Liver (tissue), 8 donors: ENCODE measurements at regions not wholly inside any gene's neighbourhood (a gene's known extent, or its start where the extent isn't known, plus 50 kb on each side); places are given as distances from the start of the nearest gene placed in this dataset.

Experiments
- DNase-seq: peaks from one replicate; pipeline ENCODE4 v3.0.0-alpha.2; 2017; ENCODE audit warnings: low spot score
- H3K27ac ChIP-seq, 2 donors: one replicate each; pipeline ENCODE4 v1.7.0; 2013; ENCODE audit warnings: inconsistent platforms in 2 of 2, low read length in 2 of 2, control low read depth in 1 of 2, low read depth in 1 of 2, mild to moderate bottlenecking in 1 of 2
- H3K27me3 ChIP-seq, 4 donors: one replicate each; pipeline versions ENCODE4 v1.6.1 to v1.7.0; 2013; ENCODE audit warnings: low read length in 3 of 4, inconsistent platforms in 1 of 4, mild to moderate bottlenecking in 1 of 4, moderate library complexity in 1 of 4; ENCODE audit not compliant: control insufficient read depth in 4 of 4, insufficient read depth in 4 of 4
- H3K36me3 ChIP-seq, 4 donors: one replicate each; pipeline versions ENCODE4 v1.6.1 to v1.7.0; 2013; ENCODE audit warnings: low read length in 3 of 4, mild to moderate bottlenecking in 3 of 4, low read depth in 1 of 4, moderate library complexity in 1 of 4; ENCODE audit not compliant: control insufficient read depth in 4 of 4, insufficient read depth in 3 of 4
- H3K4me1 ChIP-seq, 4 donors: one replicate each; pipeline versions ENCODE4 v1.6.1 to v1.7.0; 2013; ENCODE audit warnings: low read length in 3 of 4, mild to moderate bottlenecking in 3 of 4, moderate library complexity in 1 of 4; ENCODE audit not compliant: control insufficient read depth in 4 of 4, insufficient read depth in 4 of 4
- H3K4me3 ChIP-seq, 3 donors: one replicate each; pipeline versions ENCODE4 v1.6.1 to v1.7.0; 2013; ENCODE audit warnings: low read length in 3 of 3, control low read depth in 1 of 3, low read depth in 1 of 3, mild to moderate bottlenecking in 1 of 3
- H3K9ac ChIP-seq, 2 donors: one replicate each; pipeline ENCODE4 v1.7.0; 2013; ENCODE audit warnings: low read length in 2 of 2, mild to moderate bottlenecking in 2 of 2, moderate library complexity in 2 of 2, control low read depth in 1 of 2, low read depth in 1 of 2
- H3K9me3 ChIP-seq, 4 donors: one replicate each; pipeline versions ENCODE4 v1.6.1 to v1.7.0; 2013; ENCODE audit warnings: low read length in 3 of 4; ENCODE audit not compliant: control insufficient read depth in 4 of 4
- EGR1 ChIP-seq, 2 donors: IDR thresholded peaks; 2 replicates each; pipeline ENCODE4 v1.6.1; 2016 to 2018; ENCODE audit warnings: antibody characterized with exemption in 2 of 2, low read depth in 2 of 2
- FOXA1 ChIP-seq: IDR thresholded peaks from 2 replicates; pipeline ENCODE4 v1.6.1; 2016; ENCODE audit warnings: antibody characterized with exemption
- FOXA2 ChIP-seq: IDR thresholded peaks from 2 replicates; pipeline ENCODE4 v1.6.1; 2016; ENCODE audit warnings: antibody characterized with exemption
- GABPA ChIP-seq, 2 donors: IDR thresholded peaks in 1 of 2; conservative IDR thresholded peaks in 1 of 2; 2 replicates each; pipeline ENCODE4 v1.6.1; 2016; ENCODE audit warnings: antibody characterized with exemption in 2 of 2, mild to moderate bottlenecking in 1 of 2, moderate library complexity in 1 of 2
- HNF4A ChIP-seq, 2 donors: conservative IDR thresholded peaks; 2 replicates each; pipeline ENCODE4 v1.6.1; 2016; ENCODE audit warnings: antibody characterized with exemption in 2 of 2, mild to moderate bottlenecking in 2 of 2
- JUND ChIP-seq, 2 donors: IDR thresholded peaks; 2 replicates each; pipeline ENCODE4 v1.6.1; 2016; ENCODE audit warnings: antibody characterized with exemption in 2 of 2
- NR2F2 ChIP-seq: IDR thresholded peaks from 2 replicates; pipeline ENCODE4 v1.6.1; 2016; ENCODE audit warnings: antibody characterized with exemption
- RAD21 ChIP-seq, 2 donors: IDR thresholded peaks; 2 replicates each; pipeline ENCODE4 v1.6.1; 2016; ENCODE audit warnings: antibody characterized with exemption in 2 of 2, mild to moderate bottlenecking in 2 of 2
- TAF1 ChIP-seq: conservative IDR thresholded peaks from 2 replicates; pipeline ENCODE4 v1.6.1; 2016; ENCODE audit warnings: antibody characterized with exemption, mild to moderate bottlenecking
- YY1 ChIP-seq: IDR thresholded peaks from 2 replicates; pipeline ENCODE4 v1.6.1; 2016; ENCODE audit warnings: antibody characterized with exemption, mild to moderate bottlenecking
- ZBTB33 ChIP-seq: IDR thresholded peaks from 2 replicates; pipeline ENCODE4 v1.6.1; 2016; ENCODE audit warnings: antibody characterized with exemption
- whole genome bisulfite sequencing: extraction: QIAGEN DNeasy Blood & Tissue Kit; methylation state at CpG from one replicate; pipeline ENCODE4 v1.1.7; 2013; 5-methylcytosine and 5-hydroxymethylcytosine counted together
- TF ChIP-seq, protein P1 (sequence below): fragments of 150-350 bp; IDR thresholded peaks from 2 replicates; pipeline ENCODE4 v1.5.1; 2017; ENCODE audit warnings: improper control_type of control experiment, low read depth, low read length; ENCODE audit not compliant: missing input control
- TF ChIP-seq, protein P2 (sequence below): IDR thresholded peaks from 2 replicates; pipeline ENCODE4 v1.6.1; 2016; ENCODE audit warnings: antibody characterized with exemption
- TF ChIP-seq, protein P3 (sequence below): IDR thresholded peaks from 2 replicates; pipeline ENCODE4 v1.6.1; 2016; ENCODE audit warnings: antibody characterized with exemption
- donor health status: healthy.
- donor health status: healthy.
- donor health status: healthy.
- donor health status: healthy.
- donor health status: healthy.

GRCh38 chr11:113531083-113531482, 55.9 kb upstream of the DRD2 start (continued):
- TF ChIP-seq, protein P1, sequence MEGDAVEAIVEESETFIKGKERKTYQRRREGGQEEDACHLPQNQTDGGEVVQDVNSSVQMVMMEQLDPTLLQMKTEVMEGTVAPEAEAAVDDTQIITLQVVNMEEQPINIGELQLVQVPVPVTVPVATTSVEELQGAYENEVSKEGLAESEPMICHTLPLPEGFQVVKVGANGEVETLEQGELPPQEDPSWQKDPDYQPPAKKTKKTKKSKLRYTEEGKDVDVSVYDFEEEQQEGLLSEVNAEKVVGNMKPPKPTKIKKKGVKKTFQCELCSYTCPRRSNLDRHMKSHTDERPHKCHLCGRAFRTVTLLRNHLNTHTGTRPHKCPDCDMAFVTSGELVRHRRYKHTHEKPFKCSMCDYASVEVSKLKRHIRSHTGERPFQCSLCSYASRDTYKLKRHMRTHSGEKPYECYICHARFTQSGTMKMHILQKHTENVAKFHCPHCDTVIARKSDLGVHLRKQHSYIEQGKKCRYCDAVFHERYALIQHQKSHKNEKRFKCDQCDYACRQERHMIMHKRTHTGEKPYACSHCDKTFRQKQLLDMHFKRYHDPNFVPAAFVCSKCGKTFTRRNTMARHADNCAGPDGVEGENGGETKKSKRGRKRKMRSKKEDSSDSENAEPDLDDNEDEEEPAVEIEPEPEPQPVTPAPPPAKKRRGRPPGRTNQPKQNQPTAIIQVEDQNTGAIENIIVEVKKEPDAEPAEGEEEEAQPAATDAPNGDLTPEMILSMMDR, result no peak

DNA sequence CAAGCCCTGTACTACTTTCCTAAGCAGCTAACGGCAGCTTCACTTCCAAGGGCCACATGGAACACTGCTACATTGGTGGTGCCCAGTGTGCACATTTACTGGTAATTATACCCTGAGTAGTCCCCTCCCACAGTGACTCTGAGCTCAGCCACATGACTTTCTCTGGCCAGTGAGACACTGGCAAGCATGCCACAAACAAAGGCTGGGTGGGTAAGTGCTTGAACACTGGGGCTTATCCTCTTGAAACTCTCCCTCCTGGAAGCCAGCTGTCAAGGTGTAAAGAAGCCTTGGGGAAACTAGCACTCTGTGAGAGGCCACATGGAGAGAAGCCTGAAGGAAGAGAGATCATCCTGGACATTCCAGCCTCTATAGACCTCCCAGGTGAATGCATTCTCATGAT, 54.4 kb upstream of the DRD2 start:
- TF ChIP-seq, protein P1, result no peak
- TF ChIP-seq EGR1 (IDR thresholded peaks at IDR 0.05; ENCODE audit: low read depth in 2 of 2) (no peak), GABPA (IDR thresholded peaks at IDR 0.05 in 1 of 2, conservative IDR thresholded peaks at IDR 0.05 in 1 of 2) (no peak), JUND (IDR thresholded peaks at IDR 0.05) (no peak), NR2F2 (no peak), FOXA2 (no peak), HNF4A (conservative IDR thresholded peaks at IDR 0.05) (no peak), TAF1 (no peak), FOXA1 (no peak), RAD21 (IDR thresholded peaks at IDR 0.05) (no peak)
- TF ChIP-seq, protein P2, sequence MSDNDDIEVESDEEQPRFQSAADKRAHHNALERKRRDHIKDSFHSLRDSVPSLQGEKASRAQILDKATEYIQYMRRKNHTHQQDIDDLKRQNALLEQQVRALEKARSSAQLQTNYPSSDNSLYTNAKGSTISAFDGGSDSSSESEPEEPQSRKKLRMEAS, result no peak
- TF ChIP-seq, protein P3, sequence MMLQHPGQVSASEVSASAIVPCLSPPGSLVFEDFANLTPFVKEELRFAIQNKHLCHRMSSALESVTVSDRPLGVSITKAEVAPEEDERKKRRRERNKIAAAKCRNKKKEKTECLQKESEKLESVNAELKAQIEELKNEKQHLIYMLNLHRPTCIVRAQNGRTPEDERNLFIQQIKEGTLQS, result no peak
- Histone ChIP-seq H3K27ac (no peak overlapping the region), H3K9me3 (no peaks in the 10 kb centered on the region), H3K4me3 (no peak overlapping the region), H3K27me3 (no peaks in the 10 kb centered on the region), H3K4me1 (no peaks in the 10 kb centered on the region), H3K36me3 (no peaks in the 10 kb centered on the region), H3K9ac (no peak overlapping the region)
- WGBS, result 81% methylated on average over 1 of the region's 1 CpG
- no peak for DNase-seq

GRCh38 chr11:113528982-113529381, 53.8 kb upstream of the DRD2 start:
- H3K4me3 ChIP-seq, result no peak overlapping the region
- H3K36me3 ChIP-seq, result no peaks in the 10 kb centered on the region
- no peak overlapping the region for H3K27ac ChIP-seq
- H3K4me1 ChIP-seq, result no peaks in the 10 kb centered on the region
- DNase-seq, result no peak
- H3K9me3 ChIP-seq, result no peaks in the 10 kb centered on the region
- H3K9ac ChIP-seq, result no peak overlapping the region
- H3K27me3 ChIP-seq, result no peaks in the 10 kb centered on the region
- TF ChIP-seq TAF1 (no peak), FOXA1 (no peak), ZBTB33 (no peak), YY1 (no peak)
- TF ChIP-seq, protein P1, result no peak
